Vagina (tissue), 2 donors: ENCODE measurements at regions not wholly inside any gene's neighbourhood (a gene's known extent, or its start where the extent isn't known, plus 50 kb on each side); places are given as distances from the start of the nearest gene placed in this dataset.

Experiments used
- POLR2A ChIP-seq, 2 donors: fragments of 450-650 bp; IDR thresholded peaks; one replicate each; pipeline ENCODE4 v1.6.1; 2017; ENCODE audit warnings: antibody characterized with exemption in 2 of 2, mild to moderate bottlenecking in 2 of 2, moderate library complexity in 2 of 2
- TF ChIP-seq, protein P1 (sequence below), 3 experiments: fragments of 450-650 bp in 2 of 3; fragments of 200-600 bp in 1 of 3; sonication (generic) in 1 of 3; IDR thresholded peaks; one replicate each; pipeline ENCODE4 v1.5.1; 2017 to 2019; ENCODE audit warnings: antibody characterized with exemption in 3 of 3, mild to moderate bottlenecking in 2 of 3, moderate library complexity in 2 of 3

DNA sequence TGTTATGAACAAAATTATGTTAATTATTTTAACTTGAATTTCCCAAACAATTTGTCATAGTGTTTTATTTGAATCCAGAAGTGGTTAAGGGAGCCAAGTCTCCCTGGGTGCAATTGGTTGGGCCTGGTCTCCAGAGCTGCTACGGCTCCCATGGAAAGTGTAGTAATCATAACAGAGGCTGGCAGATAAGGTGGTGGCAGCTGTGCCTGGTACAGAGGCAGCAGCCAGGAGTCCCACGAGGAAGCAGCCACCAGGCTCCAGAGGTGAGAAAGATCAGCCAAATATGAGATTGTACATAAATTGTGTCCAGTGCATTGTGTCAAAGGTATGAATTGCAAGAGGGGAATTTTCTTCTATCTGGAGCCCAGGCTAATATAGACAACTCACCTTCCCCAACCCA lies 368.9 kb upstream of the PTBP2 start:
- TF ChIP-seq, protein P1, sequence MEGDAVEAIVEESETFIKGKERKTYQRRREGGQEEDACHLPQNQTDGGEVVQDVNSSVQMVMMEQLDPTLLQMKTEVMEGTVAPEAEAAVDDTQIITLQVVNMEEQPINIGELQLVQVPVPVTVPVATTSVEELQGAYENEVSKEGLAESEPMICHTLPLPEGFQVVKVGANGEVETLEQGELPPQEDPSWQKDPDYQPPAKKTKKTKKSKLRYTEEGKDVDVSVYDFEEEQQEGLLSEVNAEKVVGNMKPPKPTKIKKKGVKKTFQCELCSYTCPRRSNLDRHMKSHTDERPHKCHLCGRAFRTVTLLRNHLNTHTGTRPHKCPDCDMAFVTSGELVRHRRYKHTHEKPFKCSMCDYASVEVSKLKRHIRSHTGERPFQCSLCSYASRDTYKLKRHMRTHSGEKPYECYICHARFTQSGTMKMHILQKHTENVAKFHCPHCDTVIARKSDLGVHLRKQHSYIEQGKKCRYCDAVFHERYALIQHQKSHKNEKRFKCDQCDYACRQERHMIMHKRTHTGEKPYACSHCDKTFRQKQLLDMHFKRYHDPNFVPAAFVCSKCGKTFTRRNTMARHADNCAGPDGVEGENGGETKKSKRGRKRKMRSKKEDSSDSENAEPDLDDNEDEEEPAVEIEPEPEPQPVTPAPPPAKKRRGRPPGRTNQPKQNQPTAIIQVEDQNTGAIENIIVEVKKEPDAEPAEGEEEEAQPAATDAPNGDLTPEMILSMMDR (IDR thresholded peaks at IDR 0.05), result no peak
- TF ChIP-seq POLR2A (IDR thresholded peaks at IDR 0.05), result no peak
